ENCODE measurements at regions not wholly inside any gene's neighbourhood (a gene's known extent, or its start where the extent isn't known, plus 50 kb on each side); places are given as distances from the start of the nearest gene placed in this dataset.

GRCh38 chr11:116187026-116187425 lies 585.8 kb downstream of the BUD13 start:
- intact Hi-C loops (cut with micrococcal nuclease; ENCODE audit: unreplicated experiment) = no loop called here
- no peaks in the 10 kb centered on the region for H3K9me3 ChIP-seq (ENCODE audit: low read length)
- in situ Hi-C loops (cut with HindIII; ENCODE audit: extremely low pct_ligation_motif_present, low pct_unique_long_range_greater_than_20kb) = no loop called here
- no peaks in the 10 kb centered on the region for H3K4me1 ChIP-seq (ENCODE audit: insufficient read depth, low read length)
- 22% methylated on average over 2 of the region's 2 CpGs for WGBS (ENCODE audit: low lambda C conversion rate)
- no peaks in the 10 kb centered on the region for H4K20me1 ChIP-seq (ENCODE audit: insufficient read depth, low read length)
- POLR2A ChIA-PET = no interaction called here
- FAIRE-seq (no peak), DNase-seq (ENCODE audit: low spot score) (no peak), ATAC-seq (no peak)
- no peaks in the 10 kb centered on the region for H3K36me3 ChIP-seq (replicated peaks in 1 of 2; ENCODE audit: control insufficient read depth in 1 of 2, insufficient read depth in 2 of 2, low read length in 2 of 2)
- H3K27me3 ChIP-seq (ENCODE audit: control insufficient read depth in 1 of 2, insufficient read depth in 2 of 2, low read length in 2 of 2) = peaks cover 0 to 2% of the 10 kb centered on the region in 2 experiments; a peak in 2 of 5 replicates
- H2AFZ ChIP-seq (ENCODE audit: low read length) = no peak overlapping the region
- H3K79me2 ChIP-seq (ENCODE audit: insufficient read depth, low read length) = no peaks in the 10 kb centered on the region
- CTCF ChIA-PET (ENCODE audit: low intra/inter-chr PET ratio, low total read pairs) = no interaction called here
- H3K4me3 ChIP-seq (replicated peaks in 1 of 3; ENCODE audit: insufficient read depth in 1 of 3, low read depth in 2 of 3, low read length in 3 of 3) = no peak overlapping the region
- BruUV-seq (replicated peaks) = no TSS peak
- no peak overlapping the region for H3K27ac ChIP-seq (ENCODE audit: extremely low read length, insufficient read depth, low read length)
- no peak overlapping the region for H3K9ac ChIP-seq (ENCODE audit: insufficient read depth, low read depth, low read length)
- no peak overlapping the region for H3K4me2 ChIP-seq (ENCODE audit: low read depth, low read length)
- TF ChIP-seq BHLHE40 (IDR thresholded peaks at IDR 0.05; ENCODE audit: low read length) = no peak
- TF ChIP-seq ZNF782 (CRISPR knock-in tag; IDR thresholded peaks at IDR 0.05; ENCODE audit: borderline replicate concordance) = no peak
- TF ChIP-seq, protein P1, sequence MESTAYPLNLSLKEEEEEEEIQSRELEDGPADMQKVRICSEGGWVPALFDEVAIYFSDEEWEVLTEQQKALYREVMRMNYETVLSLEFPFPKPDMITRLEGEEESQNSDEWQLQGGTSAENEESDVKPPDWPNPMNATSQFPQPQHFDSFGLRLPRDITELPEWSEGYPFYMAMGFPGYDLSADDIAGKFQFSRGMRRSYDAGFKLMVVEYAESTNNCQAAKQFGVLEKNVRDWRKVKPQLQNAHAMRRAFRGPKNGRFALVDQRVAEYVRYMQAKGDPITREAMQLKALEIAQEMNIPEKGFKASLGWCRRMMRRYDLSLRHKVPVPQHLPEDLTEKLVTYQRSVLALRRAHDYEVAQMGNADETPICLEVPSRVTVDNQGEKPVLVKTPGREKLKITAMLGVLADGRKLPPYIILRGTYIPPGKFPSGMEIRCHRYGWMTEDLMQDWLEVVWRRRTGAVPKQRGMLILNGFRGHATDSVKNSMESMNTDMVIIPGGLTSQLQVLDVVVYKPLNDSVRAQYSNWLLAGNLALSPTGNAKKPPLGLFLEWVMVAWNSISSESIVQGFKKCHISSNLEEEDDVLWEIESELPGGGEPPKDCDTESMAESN (CRISPR knock-in tag; conservative IDR thresholded peaks at IDR 0.05) = no peak
- TF ChIP-seq, protein P2, sequence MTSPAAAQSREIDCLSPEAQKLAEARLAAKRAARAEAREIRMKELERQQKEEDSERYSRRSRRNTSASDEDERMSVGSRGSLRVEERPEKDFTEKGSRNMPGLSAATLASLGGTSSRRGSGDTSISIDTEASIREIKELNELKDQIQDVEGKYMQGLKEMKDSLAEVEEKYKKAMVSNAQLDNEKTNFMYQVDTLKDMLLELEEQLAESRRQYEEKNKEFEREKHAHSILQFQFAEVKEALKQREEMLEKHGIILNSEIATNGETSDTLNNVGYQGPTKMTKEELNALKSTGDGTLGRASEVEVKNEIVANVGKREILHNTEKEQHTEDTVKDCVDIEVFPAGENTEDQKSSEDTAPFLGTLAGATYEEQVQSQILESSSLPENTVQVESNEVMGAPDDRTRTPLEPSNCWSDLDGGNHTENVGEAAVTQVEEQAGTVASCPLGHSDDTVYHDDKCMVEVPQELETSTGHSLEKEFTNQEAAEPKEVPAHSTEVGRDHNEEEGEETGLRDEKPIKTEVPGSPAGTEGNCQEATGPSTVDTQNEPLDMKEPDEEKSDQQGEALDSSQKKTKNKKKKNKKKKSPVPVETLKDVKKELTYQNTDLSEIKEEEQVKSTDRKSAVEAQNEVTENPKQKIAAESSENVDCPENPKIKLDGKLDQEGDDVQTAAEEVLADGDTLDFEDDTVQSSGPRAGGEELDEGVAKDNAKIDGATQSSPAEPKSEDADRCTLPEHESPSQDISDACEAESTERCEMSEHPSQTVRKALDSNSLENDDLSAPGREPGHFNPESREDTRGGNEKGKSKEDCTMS (CRISPR knock-in tag; conservative IDR thresholded peaks at IDR 0.05) = no peak
- no peak for TF ChIP-seq THAP11 (CRISPR knock-in tag; IDR thresholded peaks at IDR 0.05)
- no peak for TF ChIP-seq RBAK (CRISPR knock-in tag; IDR thresholded peaks at IDR 0.05)
- TF ChIP-seq ZNF709 (CRISPR knock-in tag; IDR thresholded peaks at IDR 0.05) = no peak
- no peak for TF ChIP-seq MIXL1 (CRISPR knock-in tag; IDR thresholded peaks at IDR 0.05)
- no peak for TF ChIP-seq HMGA1 (CRISPR knock-in tag; conservative IDR thresholded peaks at IDR 0.05)
- TF ChIP-seq ZNF33A (CRISPR knock-in tag; IDR thresholded peaks at IDR 0.05; ENCODE audit: borderline replicate concordance) = no peak
- TF ChIP-seq ZNF143 (CRISPR knock-in tag; IDR thresholded peaks at IDR 0.05) = no peak
- TF ChIP-seq THYN1 (CRISPR knock-in tag; IDR thresholded peaks at IDR 0.05; ENCODE audit: borderline replicate concordance, low read depth) = no peak
- no peak for TF ChIP-seq ZNF230 (CRISPR knock-in tag; IDR thresholded peaks at IDR 0.05)
- TF ChIP-seq, protein P3, sequence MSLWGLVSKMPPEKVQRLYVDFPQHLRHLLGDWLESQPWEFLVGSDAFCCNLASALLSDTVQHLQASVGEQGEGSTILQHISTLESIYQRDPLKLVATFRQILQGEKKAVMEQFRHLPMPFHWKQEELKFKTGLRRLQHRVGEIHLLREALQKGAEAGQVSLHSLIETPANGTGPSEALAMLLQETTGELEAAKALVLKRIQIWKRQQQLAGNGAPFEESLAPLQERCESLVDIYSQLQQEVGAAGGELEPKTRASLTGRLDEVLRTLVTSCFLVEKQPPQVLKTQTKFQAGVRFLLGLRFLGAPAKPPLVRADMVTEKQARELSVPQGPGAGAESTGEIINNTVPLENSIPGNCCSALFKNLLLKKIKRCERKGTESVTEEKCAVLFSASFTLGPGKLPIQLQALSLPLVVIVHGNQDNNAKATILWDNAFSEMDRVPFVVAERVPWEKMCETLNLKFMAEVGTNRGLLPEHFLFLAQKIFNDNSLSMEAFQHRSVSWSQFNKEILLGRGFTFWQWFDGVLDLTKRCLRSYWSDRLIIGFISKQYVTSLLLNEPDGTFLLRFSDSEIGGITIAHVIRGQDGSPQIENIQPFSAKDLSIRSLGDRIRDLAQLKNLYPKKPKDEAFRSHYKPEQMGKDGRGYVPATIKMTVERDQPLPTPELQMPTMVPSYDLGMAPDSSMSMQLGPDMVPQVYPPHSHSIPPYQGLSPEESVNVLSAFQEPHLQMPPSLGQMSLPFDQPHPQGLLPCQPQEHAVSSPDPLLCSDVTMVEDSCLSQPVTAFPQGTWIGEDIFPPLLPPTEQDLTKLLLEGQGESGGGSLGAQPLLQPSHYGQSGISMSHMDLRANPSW (CRISPR knock-in tag; IDR thresholded peaks at IDR 0.05; ENCODE audit: borderline replicate concordance) = no peak
- TF ChIP-seq ZUFSP (CRISPR knock-in tag; IDR thresholded peaks at IDR 0.05; ENCODE audit: borderline replicate concordance) = no peak
- TF ChIP-seq ZNF280B (CRISPR knock-in tag; IDR thresholded peaks at IDR 0.05; ENCODE audit: borderline replicate concordance) = no peak

All from HepG2 (cell line).